ENCODE measurements at regions not wholly inside any gene's neighbourhood (a gene's known extent, or its start where the extent isn't known, plus 50 kb on each side); places are given as distances from the start of the nearest gene placed in this dataset.

- TF ChIP-seq TAF1 (IDR thresholded peaks at IDR 0.05; ENCODE audit: low read depth, low read length), result no peak
- TF ChIP-seq POLR2AphosphoS5 (IDR thresholded peaks at IDR 0.05; ENCODE audit: low read depth, low read length), result no peak
Measured at GRCh38 chr10:53107711-53108110, 335.1 kb upstream of the MBL2 start.
